Sigmoid colon (tissue), 6 donors: ENCODE measurements at regions not wholly inside any gene's neighbourhood (a gene's known extent, or its start where the extent isn't known, plus 50 kb on each side); places are given as distances from the start of the nearest gene placed in this dataset.
"Not testable (repeated sequence)": the region's sequence is repeated elsewhere in the genome, so short reads cannot be mapped to it uniquely, and the experiment has no call there.

Experiments used
- DNase-seq: peaks from one replicate; pipeline ENCODE4 v3.0.0-alpha.2; 2019
- H3K27ac ChIP-seq, 4 donors: fragments of 200-600 bp; sonication (generic); one replicate each; pipeline ENCODE4 v1.5.1; 2016 to 2019; ENCODE audit warnings: mild to moderate bottlenecking in 1 of 4
- H3K27me3 ChIP-seq, 3 donors: fragments of 200-600 bp; sonication (generic); one replicate each; pipeline ENCODE4 v1.5.1; 2019; ENCODE audit warnings: mild to moderate bottlenecking in 1 of 3
- H3K36me3 ChIP-seq, 4 donors: fragments of 200-600 bp; sonication (generic); one replicate each; pipeline ENCODE4 v1.5.1; 2016 to 2019
- H3K4me1 ChIP-seq, 4 donors: fragments of 200-600 bp; sonication (generic); one replicate each; pipeline ENCODE4 v1.5.1; 2017 to 2019
- H3K4me3 ChIP-seq, 4 donors: fragments of 200-600 bp; sonication (generic); one replicate each; pipeline ENCODE4 v1.5.1; 2017 to 2019; ENCODE audit warnings: mild to moderate bottlenecking in 2 of 4, moderate library complexity in 1 of 4
- H3K9me3 ChIP-seq, 4 donors: fragments of 200-600 bp in 3 of 4; sonication (generic) in 3 of 4; one replicate each; pipeline versions ENCODE4 v1.5.1 to v1.6.1; 2013 to 2019
- EP300 ChIP-seq, 4 donors: sonication (generic); formaldehyde crosslinking; IDR thresholded peaks; one replicate each; pipeline ENCODE4 v1.6.1; 2017; ENCODE audit warnings: antibody characterized with exemption in 4 of 4
- POLR2A ChIP-seq, 2 donors: fragments of 450-650 bp; IDR thresholded peaks; one replicate each; pipeline ENCODE4 v1.6.1; 2016; ENCODE audit warnings: antibody characterized with exemption in 2 of 2, mild to moderate bottlenecking in 2 of 2, moderate library complexity in 2 of 2
- POLR2AphosphoS5 ChIP-seq, 4 donors: sonication (generic); formaldehyde crosslinking; IDR thresholded peaks; one replicate each; pipeline ENCODE4 v1.6.1; 2017; ENCODE audit warnings: antibody characterized with exemption in 4 of 4
- WGBS, 2 donors: extraction: QIAGEN DNeasy Blood & Tissue Kit; methylation state at CpG; one replicate each; pipeline ENCODE4 v1.1.7; 2013; 5-methylcytosine and 5-hydroxymethylcytosine counted together
- intact Hi-C: fragments of 100-400 bp; cut with DNase I; formaldehyde crosslinking; loops from one replicate; pipeline ENCODE4 v1.15.1; 2023
- TF ChIP-seq, protein P1 (sequence below), 4 experiments: fragments of 450-650 bp in 3 of 4; fragments of 200-600 bp in 1 of 4; IDR thresholded peaks; one replicate each; pipeline ENCODE4 v1.5.1; 2016 to 2019; ENCODE audit warnings: antibody characterized with exemption in 4 of 4, mild to moderate bottlenecking in 3 of 4, moderate library complexity in 2 of 4
- donor health status: healthy with polysubstance abuse.
- donor health status: healthy.

DNA sequence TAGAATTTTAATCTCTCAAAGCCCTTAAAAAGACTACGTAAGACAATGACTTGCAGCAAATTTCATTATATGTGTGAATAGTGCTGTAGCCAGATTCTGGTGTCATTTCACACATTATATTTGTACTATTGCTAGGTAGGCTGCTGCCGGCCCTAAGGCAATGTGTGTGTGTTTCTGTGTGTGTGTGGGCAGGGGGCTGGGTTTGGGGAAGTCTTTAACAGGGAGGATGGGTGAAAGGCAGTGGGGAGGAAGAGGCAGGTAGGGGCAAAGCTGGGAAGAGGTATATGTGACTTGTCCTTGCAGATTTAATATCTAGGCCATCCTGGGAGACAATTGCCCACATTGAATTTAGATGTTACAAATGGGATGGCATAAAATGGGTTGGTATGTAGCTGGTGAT, 130.8 kb downstream of the MACIR start:
- Histone ChIP-seq H3K9me3 (no peaks in the 10 kb centered on the region), H3K27ac (no peak overlapping the region), H3K27me3 (no peaks in the 10 kb centered on the region), H3K36me3 (no peaks in the 10 kb centered on the region), H3K4me3 (no peak overlapping the region), H3K4me1 (no peaks in the 10 kb centered on the region)
- DNase-seq: no peak
- 90 to 92% methylated on average over 2 of the region's 2 CpGs for WGBS, 2 donors
- intact Hi-C loops: no loop called here
- TF ChIP-seq POLR2A (IDR thresholded peaks at IDR 0.05) (no peak), EP300 (IDR thresholded peaks at IDR 0.05) (no peak), POLR2AphosphoS5 (IDR thresholded peaks at IDR 0.05) (no peak)
- TF ChIP-seq, protein P1, sequence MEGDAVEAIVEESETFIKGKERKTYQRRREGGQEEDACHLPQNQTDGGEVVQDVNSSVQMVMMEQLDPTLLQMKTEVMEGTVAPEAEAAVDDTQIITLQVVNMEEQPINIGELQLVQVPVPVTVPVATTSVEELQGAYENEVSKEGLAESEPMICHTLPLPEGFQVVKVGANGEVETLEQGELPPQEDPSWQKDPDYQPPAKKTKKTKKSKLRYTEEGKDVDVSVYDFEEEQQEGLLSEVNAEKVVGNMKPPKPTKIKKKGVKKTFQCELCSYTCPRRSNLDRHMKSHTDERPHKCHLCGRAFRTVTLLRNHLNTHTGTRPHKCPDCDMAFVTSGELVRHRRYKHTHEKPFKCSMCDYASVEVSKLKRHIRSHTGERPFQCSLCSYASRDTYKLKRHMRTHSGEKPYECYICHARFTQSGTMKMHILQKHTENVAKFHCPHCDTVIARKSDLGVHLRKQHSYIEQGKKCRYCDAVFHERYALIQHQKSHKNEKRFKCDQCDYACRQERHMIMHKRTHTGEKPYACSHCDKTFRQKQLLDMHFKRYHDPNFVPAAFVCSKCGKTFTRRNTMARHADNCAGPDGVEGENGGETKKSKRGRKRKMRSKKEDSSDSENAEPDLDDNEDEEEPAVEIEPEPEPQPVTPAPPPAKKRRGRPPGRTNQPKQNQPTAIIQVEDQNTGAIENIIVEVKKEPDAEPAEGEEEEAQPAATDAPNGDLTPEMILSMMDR (IDR thresholded peaks at IDR 0.05): no peak

GRCh38 chr5:103385722-103386121, 127.2 kb downstream of the MACIR start:
- Histone ChIP-seq H3K27me3 (no peaks in the 10 kb centered on the region), H3K9me3 (peaks cover 0 to 4% (median 0%) of the 10 kb centered on the region in 4 donors), H3K4me3 (no peak overlapping the region), H3K4me1 (no peaks in the 10 kb centered on the region), H3K27ac (no peak overlapping the region), H3K36me3 (no peaks in the 10 kb centered on the region)
- DNase-seq: no peak
- TF ChIP-seq POLR2A (IDR thresholded peaks at IDR 0.05) (no peak), EP300 (IDR thresholded peaks at IDR 0.05) (no peak), POLR2AphosphoS5 (IDR thresholded peaks at IDR 0.05) (no peak)
- TF ChIP-seq, protein P1 (IDR thresholded peaks at IDR 0.05): no peak
- intact Hi-C loops: no loop called here

GRCh38 chr5:103377638-103378037, 119.1 kb downstream of the MACIR start:
- H3K27me3 ChIP-seq, H3K27ac ChIP-seq, DNase-seq, H3K36me3 ChIP-seq, intact Hi-C loops, H3K9me3 ChIP-seq, H3K4me1 ChIP-seq, H3K4me3 ChIP-seq: not testable (repeated sequence)
- WGBS, 2 donors: 85 to 90% methylated on average over 4 of the region's 4 CpGs

DNA sequence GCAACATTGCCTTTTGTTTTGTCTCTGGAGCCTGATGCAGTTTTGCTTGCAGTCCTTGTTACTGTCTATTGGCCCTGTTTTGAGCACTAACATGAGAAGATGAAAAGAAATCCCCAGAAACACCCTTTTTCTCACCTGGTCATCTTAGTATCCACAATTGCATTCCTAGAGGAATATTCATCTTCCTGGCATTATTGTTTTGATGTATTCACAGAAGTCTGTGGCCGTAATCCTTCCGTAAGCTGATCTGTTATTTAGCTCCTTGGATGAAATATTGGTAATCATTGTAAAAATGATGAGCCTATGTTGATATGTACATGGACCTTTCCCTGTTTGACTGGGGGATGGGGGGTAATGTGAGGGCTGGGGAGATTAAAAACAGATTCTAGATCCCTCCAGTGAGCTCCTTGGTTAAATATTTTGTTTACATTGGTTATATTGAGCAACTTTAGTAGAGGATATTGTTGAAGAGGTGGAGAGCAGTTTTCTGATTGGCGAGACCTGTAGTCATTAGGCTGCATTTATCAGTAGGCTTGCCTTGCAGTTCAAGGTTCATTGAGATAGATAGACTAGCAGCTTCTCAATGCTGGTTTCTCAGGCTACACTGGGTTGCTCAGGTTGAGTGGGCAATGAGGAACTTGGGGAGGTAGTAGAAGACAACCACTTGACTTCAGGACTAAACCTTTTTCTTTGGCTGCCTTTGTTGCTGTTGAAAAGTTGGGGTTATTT, 117.5 kb downstream of the MACIR start:
- Histone ChIP-seq H3K9me3 (no peaks in the 10 kb centered on the region), H3K4me3 (no peak overlapping the region), H3K4me1 (no peaks in the 10 kb centered on the region), H3K27ac (no peak overlapping the region), H3K36me3 (no peaks in the 10 kb centered on the region), H3K27me3 (no peaks in the 10 kb centered on the region)
- DNase-seq: no peak
- 69 to 91% methylated on average over 3 of the region's 3 CpGs for WGBS, 2 donors
- no peak for TF ChIP-seq EP300 (IDR thresholded peaks at IDR 0.05)
- TF ChIP-seq POLR2A (IDR thresholded peaks at IDR 0.05): no peak
- TF ChIP-seq, protein P1 (IDR thresholded peaks at IDR 0.05): no peak
- no peak for TF ChIP-seq POLR2AphosphoS5 (IDR thresholded peaks at IDR 0.05)
- intact Hi-C loops: no loop called here

- Histone ChIP-seq H3K9me3 (no peaks in the 10 kb centered on the region), H3K4me1 (no peaks in the 10 kb centered on the region), H3K27me3 (no peaks in the 10 kb centered on the region), H3K36me3 (no peaks in the 10 kb centered on the region), H3K27ac (no peak overlapping the region), H3K4me3 (no peak overlapping the region)
- no peak for DNase-seq
- intact Hi-C loops: no loop called here
- TF ChIP-seq, protein P1 (IDR thresholded peaks at IDR 0.05): no peak
- TF ChIP-seq POLR2A (IDR thresholded peaks at IDR 0.05) (no peak), EP300 (IDR thresholded peaks at IDR 0.05) (no peak), POLR2AphosphoS5 (IDR thresholded peaks at IDR 0.05) (no peak)
- WGBS, 2 donors: 63 to 74% methylated on average over 1 of the region's 1 CpG
Measured at GRCh38 chr5:103375350-103375749, 116.8 kb downstream of the MACIR start.
